HL-60 (cell line): ENCODE measurements at regions not wholly inside any gene's neighbourhood (a gene's known extent, or its start where the extent isn't known, plus 50 kb on each side); places are given as distances from the start of the nearest gene placed in this dataset.

Source experiments
- DNase-seq, 2 experiments: peaks; one replicate each; pipeline ENCODE4 v3.0.0-alpha.2; 2010 to 2020; ENCODE audit warnings: low read depth in 1 of 2, low spot score in 1 of 2
- H3K27ac ChIP-seq: fragments of 250-450 bp; sonication (Bioruptor Pico); replicated peaks from 2 replicates; pipeline ENCODE4 v1.5.1; 2020; ENCODE audit warnings: mild to moderate bottlenecking, moderate library complexity
- H3K27me3 ChIP-seq: fragments of 250-450 bp; sonication (Bioruptor Pico); 2 replicates; pipeline ENCODE4 v1.5.1; 2021; ENCODE audit warnings: mild to moderate bottlenecking, moderate library complexity; ENCODE audit not compliant: insufficient read depth, poor library complexity, severe bottlenecking
- H3K4me3 ChIP-seq: replicated peaks from 2 replicates; pipeline ENCODE4 v1.5.1; 2011; ENCODE audit warnings: mild to moderate bottlenecking, control low read depth, low read length; ENCODE audit not compliant: insufficient read depth
- CTCF ChIP-seq: IDR thresholded peaks from one replicate; pipeline ENCODE4 v1.5.1; 2011; ENCODE audit warnings: low read length, control low read depth, inconsistent platforms; ENCODE audit not compliant: insufficient read depth
- GABPA ChIP-seq: IDR thresholded peaks from 2 replicates; pipeline ENCODE4 v1.6.1; 2012; ENCODE audit warnings: low read depth
- POLR2AphosphoS5 ChIP-seq: IDR thresholded peaks from 2 replicates; pipeline ENCODE4 v1.6.1; 2012; ENCODE audit warnings: low read depth
- REST ChIP-seq: IDR thresholded peaks from 2 replicates; pipeline ENCODE4 v1.6.1; 2012; ENCODE audit warnings: low read depth; ENCODE audit not compliant: insufficient replicate concordance
- SPI1 ChIP-seq: IDR thresholded peaks from 2 replicates; pipeline ENCODE4 v1.6.1; 2012; ENCODE audit warnings: low read depth, mild to moderate bottlenecking, borderline replicate concordance

DNA sequence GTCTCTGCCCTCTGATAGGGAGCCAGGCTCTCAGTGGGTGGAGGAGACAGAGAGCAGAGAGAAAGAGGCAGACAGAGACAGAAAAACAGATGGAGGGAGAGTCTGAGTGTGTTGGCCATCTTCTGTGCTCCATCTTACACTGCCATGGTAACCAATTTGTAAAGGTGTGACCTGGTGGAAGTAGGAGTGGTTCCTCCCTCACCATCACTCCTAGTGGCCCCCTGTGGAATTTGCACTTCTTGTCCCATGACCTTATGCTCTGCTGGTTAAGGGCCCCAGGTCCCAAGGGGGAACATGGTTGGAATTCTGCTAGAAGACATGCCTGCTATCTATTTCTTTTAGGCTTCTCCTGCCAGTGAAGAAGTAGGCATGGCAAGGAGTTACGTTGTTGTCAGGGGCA is 376.7 kb upstream of the CCDC196 start:
- H3K27ac ChIP-seq = no peak overlapping the region
- no peaks in the 10 kb centered on the region for H3K27me3 ChIP-seq
- TF ChIP-seq POLR2AphosphoS5 = no peak
- no peak for TF ChIP-seq REST
- TF ChIP-seq SPI1 = no peak
- no peak for TF ChIP-seq CTCF
- no peak for TF ChIP-seq GABPA
- H3K4me3 ChIP-seq = no peak overlapping the region
- no peak for DNase-seq

GRCh38 chr14:66111891-66112290 is 374.3 kb upstream of the CCDC196 start:
- no peaks in the 10 kb centered on the region for H3K27me3 ChIP-seq
- DNase-seq = no peak
- no peak overlapping the region for H3K27ac ChIP-seq
- TF ChIP-seq SPI1 (no peak), REST (no peak), CTCF (no peak), POLR2AphosphoS5 (no peak), GABPA (no peak)
- H3K4me3 ChIP-seq = no peak overlapping the region

- H3K27ac ChIP-seq = no peak overlapping the region
- DNase-seq = no peak
- TF ChIP-seq SPI1 (no peak), CTCF (no peak), REST (no peak)
- no peaks in the 10 kb centered on the region for H3K27me3 ChIP-seq
- H3K4me3 ChIP-seq = no peak overlapping the region
These were observed 372.1 kb upstream of the CCDC196 start for GRCh38 chr14:66114071-66114470.
